Fibroblast of peridontal ligament (primary cell): ENCODE measurements at regions not wholly inside any gene's neighbourhood (a gene's known extent, or its start where the extent isn't known, plus 50 kb on each side); places are given as distances from the start of the nearest gene placed in this dataset.

Source experiments
- DNase-seq: peaks from one replicate; pipeline ENCODE4 v3.0.0-alpha.2; 2010; ENCODE audit errors: extremely low read depth

GRCh38 chr13:62049992-62050391, 634.3 kb upstream of the PCDH20 start:
- no peak for DNase-seq

DNA sequence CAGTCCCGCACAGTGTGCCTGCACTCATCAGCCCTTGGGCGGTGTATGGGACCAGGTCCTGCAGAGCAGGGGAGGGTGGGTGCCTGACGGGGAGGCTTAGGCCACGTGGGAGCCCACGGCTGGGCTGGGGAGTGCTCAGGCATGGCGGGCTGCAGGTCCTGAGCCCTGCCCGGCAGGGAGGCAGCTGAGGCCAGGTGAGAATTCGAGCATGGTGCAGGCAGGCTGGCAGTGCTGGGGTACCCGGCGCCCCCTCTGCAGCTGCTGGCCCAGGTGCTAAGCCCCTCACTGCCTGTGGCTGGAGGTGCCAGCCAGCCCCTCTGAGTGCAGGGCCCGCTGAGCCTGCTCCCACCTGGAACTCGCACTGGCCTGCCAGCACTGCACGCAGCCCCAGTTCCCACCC, 630.9 kb upstream of the PCDH20 start:
- no peak for DNase-seq

DNA sequence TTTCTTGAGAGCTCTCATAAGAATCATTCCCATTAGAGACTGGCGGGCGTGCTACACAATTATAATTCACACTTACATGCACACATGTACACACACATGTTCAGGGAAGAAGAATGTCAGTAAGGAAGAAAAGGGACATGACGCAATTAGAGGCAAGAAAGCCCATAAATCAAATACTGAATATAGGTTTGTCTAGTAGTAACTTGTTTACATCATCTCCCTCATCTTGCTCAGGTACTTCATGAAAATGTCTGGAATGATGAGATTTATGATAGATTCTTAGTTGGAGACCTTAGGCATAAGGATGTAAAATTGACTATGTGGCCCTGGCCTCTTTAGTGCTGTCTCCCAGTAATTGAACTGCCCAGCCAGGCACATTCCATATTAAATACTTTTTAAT, 628.0 kb upstream of the PCDH20 start:
- DNase-seq, result no peak

DNA sequence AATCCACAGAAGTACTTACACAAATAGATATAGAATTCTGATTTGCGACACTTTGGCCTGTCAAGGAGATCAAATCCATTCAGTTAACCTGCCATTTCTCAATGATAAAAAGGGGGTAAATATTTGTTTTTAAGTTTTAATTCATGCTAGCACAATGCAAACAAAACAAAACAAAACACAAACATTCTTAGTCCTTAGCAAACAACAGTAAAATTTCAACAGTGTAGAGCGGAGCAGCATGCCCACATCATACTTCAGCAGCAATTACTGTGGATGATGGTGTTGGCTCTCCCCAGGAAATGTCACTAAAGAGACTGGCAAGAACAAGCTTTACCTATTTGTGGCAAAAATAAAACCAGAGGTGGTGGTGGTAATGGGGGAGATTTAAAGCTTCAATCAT, 625.2 kb upstream of the PCDH20 start:
- no peak for DNase-seq

DNA sequence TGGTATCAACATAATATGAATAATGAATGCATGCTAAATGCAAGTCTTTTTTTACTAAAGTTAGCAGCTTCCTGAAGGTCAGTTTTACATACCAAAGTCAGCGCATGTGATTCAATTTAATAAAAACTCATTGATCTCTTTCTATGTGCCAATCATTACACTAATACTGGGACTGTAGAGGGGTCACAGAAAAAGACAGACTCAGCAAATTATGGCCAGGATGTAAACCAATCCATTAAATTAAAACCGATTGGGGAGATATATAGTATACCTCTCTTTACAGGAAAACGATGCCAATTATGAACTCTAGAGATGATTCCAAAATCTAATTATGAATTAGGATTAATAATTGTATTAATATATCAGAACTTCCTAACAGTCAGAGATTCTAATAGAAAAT, 624.4 kb upstream of the PCDH20 start:
- no peak for DNase-seq

GRCh38 chr13:62038214-62038613, 622.6 kb upstream of the PCDH20 start:
- DNase-seq, result no peak

- DNase-seq, result no peak
Measured at GRCh38 chr13:62035981-62036380, 620.3 kb upstream of the PCDH20 start.

DNA sequence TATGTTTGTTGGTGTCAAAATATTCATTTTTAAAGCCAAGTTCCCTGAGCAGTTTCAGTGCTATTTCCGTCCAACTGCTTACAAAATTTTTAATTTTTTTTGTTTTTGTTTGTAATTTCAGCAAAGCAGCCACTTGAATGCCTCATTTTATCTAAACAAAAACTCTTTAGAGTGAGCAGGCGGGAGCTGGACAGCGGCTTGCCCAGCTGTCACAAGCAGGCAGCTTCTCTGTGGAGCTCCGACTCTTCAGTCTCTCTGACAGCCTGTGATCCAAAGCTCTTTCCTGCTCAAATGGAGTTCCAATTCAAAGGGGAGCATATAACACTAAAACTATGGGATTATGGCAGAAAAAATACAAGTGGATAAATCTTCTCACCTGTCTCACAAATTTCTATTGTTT, 618.3 kb upstream of the PCDH20 start:
- DNase-seq, result no peak

- DNase-seq, result no peak
Measured at GRCh38 chr13:62022369-62022768, 606.7 kb upstream of the PCDH20 start.

- no peak for DNase-seq
Measured at GRCh38 chr13:62019858-62020257, 604.2 kb upstream of the PCDH20 start.

DNA sequence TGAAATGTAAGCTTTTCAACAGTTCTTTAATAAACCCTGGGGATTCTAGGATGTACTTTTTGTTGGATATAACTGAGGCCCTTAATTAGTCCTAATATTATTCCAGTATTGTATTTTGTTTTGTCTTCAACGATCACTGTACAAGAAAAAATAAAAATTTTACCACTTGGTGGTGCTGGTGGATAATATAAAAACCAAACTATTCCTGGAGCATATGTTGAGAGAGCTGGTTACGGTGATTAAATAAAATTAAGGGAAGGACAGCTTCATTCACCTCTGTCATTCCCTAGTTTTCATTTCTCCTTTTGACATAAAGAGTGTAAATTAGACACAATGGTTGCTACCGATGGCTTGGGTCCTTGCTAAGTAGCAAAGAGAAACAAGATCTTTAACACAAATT, 598.6 kb upstream of the PCDH20 start:
- DNase-seq, result no peak

DNA sequence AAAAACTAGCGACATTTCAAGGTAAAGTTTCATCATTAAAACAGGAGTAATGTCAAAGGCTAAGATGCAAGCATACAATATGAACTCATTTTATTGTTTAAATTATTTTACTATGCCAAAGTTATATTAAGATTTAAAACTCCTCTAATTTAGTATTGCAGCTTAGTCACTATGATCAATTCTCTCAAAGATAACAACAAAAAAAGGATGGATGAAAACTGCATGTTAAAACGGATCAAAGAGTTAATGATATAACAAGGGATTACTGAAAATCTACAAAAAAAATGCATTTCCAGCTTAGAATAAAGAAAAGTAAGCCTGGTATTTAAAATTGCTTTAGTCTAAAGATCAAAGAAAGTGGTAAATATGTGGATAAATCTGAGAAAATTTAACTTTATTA, 587.8 kb upstream of the PCDH20 start:
- DNase-seq, result no peak

- no peak for DNase-seq
Measured at GRCh38 chr13:61994174-61994573, 578.5 kb upstream of the PCDH20 start.

DNA sequence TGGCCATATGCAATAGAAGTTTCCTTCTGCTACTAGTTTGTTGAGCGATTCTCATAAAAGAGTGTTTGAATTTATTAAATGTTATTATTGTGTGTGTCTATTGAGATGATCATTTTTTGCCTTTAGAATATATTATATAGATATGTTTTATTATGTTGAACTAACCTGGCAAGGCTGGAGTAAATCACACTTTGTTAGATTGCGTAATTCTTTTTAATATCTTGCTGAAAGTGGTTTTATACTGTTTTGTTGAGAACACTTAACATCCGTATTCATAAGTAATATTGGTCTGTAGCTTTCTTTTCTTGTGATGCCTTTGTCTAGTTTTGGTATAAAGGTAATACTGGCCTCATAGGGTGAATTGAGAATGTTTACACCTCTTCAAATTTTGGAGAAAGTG, 574.3 kb upstream of the PCDH20 start:
- DNase-seq, result no peak

- no peak for DNase-seq
Measured at GRCh38 chr13:61988810-61989209, 573.2 kb upstream of the PCDH20 start.

GRCh38 chr13:61975001-61975400, 559.4 kb upstream of the PCDH20 start:
- DNase-seq, result no peak

GRCh38 chr13:61965756-61966155, 550.1 kb upstream of the PCDH20 start:
- DNase-seq, result no peak

DNA sequence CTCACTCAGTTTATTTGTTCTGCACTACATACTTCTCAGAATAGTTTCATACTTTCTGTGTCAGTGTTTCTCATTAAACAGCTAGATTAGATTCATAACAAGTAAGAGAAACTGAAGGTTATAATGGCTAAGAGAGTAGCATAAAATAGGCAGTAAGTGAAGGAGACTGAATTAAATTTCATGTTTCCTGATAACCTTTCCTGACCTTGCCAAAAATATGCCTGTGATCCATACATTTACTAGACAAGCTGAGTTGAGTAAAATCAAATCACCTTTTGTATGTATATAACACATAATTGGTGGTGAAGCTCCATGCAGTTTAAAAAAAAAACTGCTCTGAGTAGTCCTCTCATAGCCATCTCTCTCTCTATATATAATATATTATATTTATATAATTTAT, 545.3 kb upstream of the PCDH20 start:
- no peak for DNase-seq

- no peak for DNase-seq
Measured at GRCh38 chr13:61954092-61954491, 538.4 kb upstream of the PCDH20 start.

- DNase-seq, result no peak
Measured at GRCh38 chr13:61950828-61951227, 535.2 kb upstream of the PCDH20 start.

DNA sequence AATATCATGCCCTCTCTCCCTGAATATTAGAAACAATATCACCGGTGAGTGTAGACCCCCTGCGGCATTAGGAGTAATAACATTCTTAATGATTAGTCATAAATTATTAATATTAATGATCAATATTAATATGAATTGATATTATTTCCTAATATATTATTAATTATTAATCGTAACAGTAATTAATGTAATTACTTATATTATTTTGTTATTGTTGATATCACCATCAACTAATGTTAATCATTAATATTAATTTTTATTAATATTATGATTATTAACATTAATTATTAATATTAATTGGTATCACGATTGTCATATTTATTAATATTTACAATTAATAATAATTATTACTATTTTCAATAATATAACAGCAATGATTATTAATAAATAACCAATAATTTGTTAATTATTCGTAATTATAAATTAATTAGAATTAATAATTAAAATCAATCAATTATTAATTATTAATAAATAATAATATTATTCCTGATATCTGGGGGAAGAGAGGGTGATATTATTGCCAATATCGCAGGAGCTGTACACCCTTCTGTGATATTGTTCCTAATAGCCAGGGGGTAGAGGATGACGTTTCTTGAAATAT, 528.8 kb upstream of the PCDH20 start:
- no peak for DNase-seq

GRCh38 chr13:61935710-61936109, 520.1 kb upstream of the PCDH20 start:
- DNase-seq, result no peak

- no peak for DNase-seq
Measured at GRCh38 chr13:61927648-61928047, 512.0 kb upstream of the PCDH20 start.

- no peak for DNase-seq
Measured at GRCh38 chr13:61918841-61919240, 503.2 kb upstream of the PCDH20 start.

- DNase-seq, result no peak
Measured at GRCh38 chr13:61916483-61916882, 500.8 kb upstream of the PCDH20 start.
